Gastrocnemius medialis (tissue), 4 donors: ENCODE measurements at regions not wholly inside any gene's neighbourhood (a gene's known extent, or its start where the extent isn't known, plus 50 kb on each side); places are given as distances from the start of the nearest gene placed in this dataset.

Experiments used
- ATAC-seq, 2 donors: fragments of 150-250 bp; one replicate each; pipeline ENCODE4 v1.9.1; 2016
- DNase-seq, 2 donors: peaks; one replicate each; pipeline ENCODE4 v3.0.0-alpha.2; 2019
- H3K27ac ChIP-seq, 4 donors: fragments of 200-600 bp; sonication (generic); 1 replicate in 1 of 4; 2 replicates in 3 of 4; pipeline ENCODE4 v1.5.1; 2016 to 2018; ENCODE audit warnings: mild to moderate bottlenecking in 2 of 4, moderate library complexity in 1 of 4
- H3K27me3 ChIP-seq, 3 donors: fragments of 200-600 bp; sonication (generic) in 2 of 3; 1 replicate in 1 of 3; 2 replicates in 2 of 3; pipeline versions ENCODE4 v1.5.1 to v1.6.0; 2016 to 2019; ENCODE audit warnings: mild to moderate bottlenecking in 1 of 3, moderate library complexity in 1 of 3
- H3K36me3 ChIP-seq, 2 donors: fragments of 200-600 bp; sonication (generic) in 1 of 2; one replicate each; pipeline ENCODE4 v1.5.1; 2017 to 2018
- H3K4me1 ChIP-seq, 2 donors: fragments of 200-600 bp; sonication (generic) in 1 of 2; one replicate each; pipeline ENCODE4 v1.5.1; 2016 to 2017; ENCODE audit warnings: mild to moderate bottlenecking in 2 of 2
- H3K4me3 ChIP-seq, 4 donors: fragments of 200-600 bp; sonication (generic) in 3 of 4; 1 replicate in 1 of 4; 2 replicates in 3 of 4; pipeline ENCODE4 v1.5.1; 2016 to 2019; ENCODE audit warnings: mild to moderate bottlenecking in 2 of 4
- H3K9me3 ChIP-seq, 3 donors: fragments of 200-600 bp; sonication (generic) in 2 of 3; 1 replicate in 1 of 3; 2 replicates in 2 of 3; pipeline ENCODE4 v1.5.1; 2016 to 2019
- POLR2A ChIP-seq, 2 donors: fragments of 450-650 bp; IDR thresholded peaks; one replicate each; pipeline ENCODE4 v1.6.1; 2017; ENCODE audit warnings: antibody characterized with exemption in 2 of 2, mild to moderate bottlenecking in 2 of 2, moderate library complexity in 2 of 2
- in situ Hi-C, 4 donors: fragments of 200-750 bp; cut with MboI; loops; one replicate each; pipeline versions ENCODE4 v1.15.0 to v1.8.0; 2017; ENCODE audit warnings: low sequenced_read_pairs in 4 of 4
- intact Hi-C: fragments of 100-400 bp; cut with DNase I; formaldehyde crosslinking; loops from one replicate; pipeline ENCODE4 v1.15.1; 2023; ENCODE audit warnings: low total_unique reads
- TF ChIP-seq, protein P1 (sequence below), 5 experiments: fragments of 450-650 bp in 3 of 5; fragments of 200-600 bp in 2 of 5; sonication (generic) in 2 of 5; IDR thresholded peaks in 4 of 5; conservative IDR thresholded peaks in 1 of 5; 1 replicate in 4 of 5; 2 replicates in 1 of 5; pipeline ENCODE4 v1.5.1; 2016 to 2019; ENCODE audit warnings: antibody characterized with exemption in 5 of 5, mild to moderate bottlenecking in 3 of 5, moderate library complexity in 3 of 5

DNA sequence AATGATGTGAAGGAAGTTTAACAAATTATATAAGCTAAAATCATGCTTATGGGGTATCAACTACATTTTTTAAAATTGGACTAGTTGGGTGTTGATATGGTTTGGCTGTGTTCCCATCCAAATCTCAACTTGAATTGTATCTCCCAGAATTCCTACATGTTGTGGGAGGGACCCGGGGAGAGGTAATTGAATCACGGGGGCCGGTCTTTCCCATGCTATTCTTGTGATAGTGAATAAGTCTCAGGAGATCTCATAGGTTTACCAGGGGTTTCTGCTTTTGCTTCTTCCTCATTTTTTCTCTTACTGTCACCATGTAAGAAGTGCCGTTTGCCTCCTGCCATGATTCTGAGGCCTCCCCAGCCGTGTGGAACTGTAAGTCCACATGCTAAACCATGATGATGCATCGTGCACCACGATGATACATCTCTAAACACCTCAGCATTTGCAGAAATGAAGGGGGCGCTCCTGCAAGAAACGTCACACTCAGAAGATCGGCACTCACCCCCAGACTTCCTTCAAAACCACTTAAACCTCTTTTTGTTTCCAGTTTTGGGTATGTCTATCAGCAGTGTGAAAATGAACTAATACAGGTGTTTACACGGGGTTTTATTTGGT is 340.0 kb downstream of the SHANK2 start:
- intact Hi-C loops, result no loop called here
- H3K27me3 ChIP-seq, result peaks cover 0 to 16% (median 4%) of the 10 kb centered on the region in 3 donors
- in situ Hi-C loops, result no loop called here
- no peak for ATAC-seq
- no peak for DNase-seq
- H3K4me3 ChIP-seq, result no peak overlapping the region
- H3K36me3 ChIP-seq, result no peaks in the 10 kb centered on the region
- H3K9me3 ChIP-seq, result no peaks in the 10 kb centered on the region
- no peak for TF ChIP-seq POLR2A (IDR thresholded peaks at IDR 0.05)
- TF ChIP-seq, protein P1, sequence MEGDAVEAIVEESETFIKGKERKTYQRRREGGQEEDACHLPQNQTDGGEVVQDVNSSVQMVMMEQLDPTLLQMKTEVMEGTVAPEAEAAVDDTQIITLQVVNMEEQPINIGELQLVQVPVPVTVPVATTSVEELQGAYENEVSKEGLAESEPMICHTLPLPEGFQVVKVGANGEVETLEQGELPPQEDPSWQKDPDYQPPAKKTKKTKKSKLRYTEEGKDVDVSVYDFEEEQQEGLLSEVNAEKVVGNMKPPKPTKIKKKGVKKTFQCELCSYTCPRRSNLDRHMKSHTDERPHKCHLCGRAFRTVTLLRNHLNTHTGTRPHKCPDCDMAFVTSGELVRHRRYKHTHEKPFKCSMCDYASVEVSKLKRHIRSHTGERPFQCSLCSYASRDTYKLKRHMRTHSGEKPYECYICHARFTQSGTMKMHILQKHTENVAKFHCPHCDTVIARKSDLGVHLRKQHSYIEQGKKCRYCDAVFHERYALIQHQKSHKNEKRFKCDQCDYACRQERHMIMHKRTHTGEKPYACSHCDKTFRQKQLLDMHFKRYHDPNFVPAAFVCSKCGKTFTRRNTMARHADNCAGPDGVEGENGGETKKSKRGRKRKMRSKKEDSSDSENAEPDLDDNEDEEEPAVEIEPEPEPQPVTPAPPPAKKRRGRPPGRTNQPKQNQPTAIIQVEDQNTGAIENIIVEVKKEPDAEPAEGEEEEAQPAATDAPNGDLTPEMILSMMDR (IDR thresholded peaks at IDR 0.05 in 4 of 5, conservative IDR thresholded peaks at IDR 0.05 in 1 of 5), result no peak
- H3K4me1 ChIP-seq, result no peaks in the 10 kb centered on the region
- no peak overlapping the region for H3K27ac ChIP-seq

DNA sequence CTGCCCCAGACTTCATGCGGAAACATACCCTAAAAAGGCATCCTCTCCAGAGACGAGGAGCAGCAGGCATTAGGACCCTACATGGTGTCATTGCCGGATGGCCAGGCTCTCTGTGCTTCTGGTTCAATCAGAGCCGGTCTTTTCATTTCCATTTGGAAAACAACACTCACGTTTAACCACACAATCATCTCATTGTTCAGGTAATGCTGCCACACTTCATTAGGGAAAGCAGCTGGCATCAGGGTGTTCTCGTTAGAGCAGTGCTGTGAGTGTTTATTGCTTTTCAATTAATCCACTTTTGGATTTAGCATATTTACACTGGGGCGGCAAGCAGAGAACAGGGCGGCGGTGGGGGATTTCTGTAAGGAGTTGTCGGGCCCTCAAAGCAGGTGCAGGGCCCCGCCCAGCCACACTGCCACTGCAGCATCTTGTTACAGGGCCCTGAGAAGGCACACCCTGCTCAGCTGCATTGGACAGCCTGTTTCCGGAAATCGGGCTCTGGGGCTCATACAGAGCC is 338.6 kb downstream of the SHANK2 start:
- in situ Hi-C loops (no loop called here), intact Hi-C loops (no loop called here)
- Histone ChIP-seq H3K9me3 (no peaks in the 10 kb centered on the region), H3K4me1 (no peaks in the 10 kb centered on the region), H3K27ac (no peak overlapping the region), H3K4me3 (no peak overlapping the region), H3K36me3 (no peaks in the 10 kb centered on the region), H3K27me3 (peaks cover 0 to 14% (median 4%) of the 10 kb centered on the region in 3 donors)
- ATAC-seq, result no peak
- TF ChIP-seq, protein P1 (IDR thresholded peaks at IDR 0.05 in 4 of 5, conservative IDR thresholded peaks at IDR 0.05 in 1 of 5), result no peak
- TF ChIP-seq POLR2A (IDR thresholded peaks at IDR 0.05), result no peak
- no peak for DNase-seq

DNA sequence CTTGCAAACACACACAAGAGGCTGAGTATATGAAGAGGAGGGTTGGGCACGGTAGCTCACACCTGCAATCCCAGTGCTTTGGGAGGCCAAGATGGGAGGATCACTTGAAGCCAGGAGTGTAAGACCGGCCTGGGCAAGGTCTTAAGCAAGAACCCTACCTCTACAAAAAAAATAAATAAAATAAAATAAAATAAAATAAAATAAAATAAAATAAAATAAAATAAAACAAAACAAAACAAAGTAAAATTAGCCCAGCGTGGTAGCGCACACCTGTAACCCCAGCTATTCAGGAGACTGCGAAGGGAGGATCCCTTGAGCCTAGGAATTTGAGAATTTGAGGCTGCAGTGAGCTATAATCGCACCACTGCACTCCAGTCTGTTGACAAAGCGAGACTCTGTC is 337.9 kb downstream of the SHANK2 start:
- Histone ChIP-seq H3K36me3 (no peaks in the 10 kb centered on the region), H3K27ac (no peak overlapping the region), H3K4me1 (no peaks in the 10 kb centered on the region), H3K27me3 (peaks cover 0 to 14% (median 4%) of the 10 kb centered on the region in 3 donors), H3K9me3 (no peaks in the 10 kb centered on the region), H3K4me3 (no peak overlapping the region)
- DNase-seq, result no peak
- intact Hi-C loops (no loop called here), in situ Hi-C loops (no loop called here)
- ATAC-seq, result no peak
- TF ChIP-seq, protein P1 (IDR thresholded peaks at IDR 0.05 in 4 of 5, conservative IDR thresholded peaks at IDR 0.05 in 1 of 5), result no peak
- no peak for TF ChIP-seq POLR2A (IDR thresholded peaks at IDR 0.05)

DNA sequence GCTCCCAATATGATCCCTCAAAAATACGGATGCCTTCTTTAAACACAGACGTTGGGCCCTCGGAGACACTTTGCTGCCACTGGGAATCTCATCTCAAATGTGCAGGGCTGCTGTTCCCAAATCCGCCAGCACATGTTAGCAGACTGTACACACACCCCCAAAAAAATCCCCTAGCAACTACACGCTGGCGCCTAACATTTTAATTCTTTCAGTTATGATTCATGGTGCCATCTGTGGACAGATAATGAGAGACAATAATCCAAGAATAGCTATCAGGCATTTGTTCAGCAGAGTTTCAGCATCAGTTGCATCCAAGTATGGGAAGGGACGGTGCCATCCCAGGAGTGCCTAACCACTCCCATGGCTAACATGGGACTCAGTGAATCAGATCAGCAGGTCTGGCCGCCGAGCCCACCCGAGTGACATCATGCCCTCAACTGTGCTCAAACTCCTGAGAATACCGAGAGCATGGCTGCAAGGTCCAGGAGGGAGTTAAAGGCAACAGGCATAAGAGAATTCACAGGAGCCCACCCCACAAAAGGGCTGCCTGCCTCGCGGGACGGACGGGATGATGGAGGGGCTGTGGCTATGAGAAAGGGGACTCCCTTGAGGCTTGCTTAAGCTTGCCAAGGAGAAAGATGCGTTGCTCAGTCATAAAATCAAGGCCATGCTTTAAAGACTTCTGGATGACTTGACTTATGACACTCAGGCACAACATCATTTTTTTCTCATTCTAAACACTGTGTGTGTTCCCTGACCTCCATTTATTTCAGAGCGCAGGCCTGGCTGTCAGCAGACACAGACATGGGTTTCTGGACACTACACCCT is 337.0 kb downstream of the SHANK2 start:
- Histone ChIP-seq H3K27me3 (peaks cover 0 to 14% (median 4%) of the 10 kb centered on the region in 3 donors), H3K36me3 (no peaks in the 10 kb centered on the region), H3K9me3 (no peaks in the 10 kb centered on the region), H3K4me1 (no peaks in the 10 kb centered on the region), H3K27ac (no peak overlapping the region), H3K4me3 (no peak overlapping the region)
- no peak for TF ChIP-seq POLR2A (IDR thresholded peaks at IDR 0.05)
- TF ChIP-seq, protein P1 (IDR thresholded peaks at IDR 0.05 in 4 of 5, conservative IDR thresholded peaks at IDR 0.05 in 1 of 5), result no peak
- in situ Hi-C loops (no loop called here), intact Hi-C loops (no loop called here)
- no peak for ATAC-seq
- no peak for DNase-seq
